Ovary (tissue), 7 donors: ENCODE measurements at regions not wholly inside any gene's neighbourhood (a gene's known extent, or its start where the extent isn't known, plus 50 kb on each side); places are given as distances from the start of the nearest gene placed in this dataset.

ENCODE experiments used
- DNase-seq, 5 donors: peaks; one replicate each; pipeline ENCODE4 v3.0.0-alpha.2; 2019 to 2020
- H3K27ac ChIP-seq, 2 donors: fragments of 200-600 bp; one replicate each; pipeline versions ENCODE4 v1.5.1 to v1.8.0; 2019 to 2022
- H3K27me3 ChIP-seq: fragments of 200-600 bp; one replicate; pipeline ENCODE4 v1.8.0; 2022
- H3K36me3 ChIP-seq: fragments of 200-600 bp; sonication (generic); one replicate; pipeline ENCODE4 v1.5.1; 2019
- H3K4me1 ChIP-seq: one replicate; pipeline ENCODE4 v1.8.1; 2013; ENCODE audit warnings: mild to moderate bottlenecking, moderate library complexity; ENCODE audit not compliant: insufficient read depth
- H3K4me3 ChIP-seq: fragments of 200-600 bp; sonication (generic); one replicate; pipeline ENCODE4 v1.5.1; 2017
- H3K9me3 ChIP-seq, 2 donors: fragments of 200-600 bp in 1 of 2; sonication (generic) in 1 of 2; one replicate each; pipeline versions ENCODE4 v1.5.1 to v1.8.1; 2013 to 2019; ENCODE audit warnings: mild to moderate bottlenecking in 1 of 2, moderate library complexity in 1 of 2
- EP300 ChIP-seq: sonication (generic); formaldehyde crosslinking; IDR thresholded peaks from one replicate; pipeline ENCODE4 v1.6.1; 2017; ENCODE audit warnings: antibody characterized with exemption
- POLR2A ChIP-seq: fragments of 450-650 bp; IDR thresholded peaks from one replicate; pipeline ENCODE4 v1.6.1; 2017; ENCODE audit warnings: antibody characterized with exemption, mild to moderate bottlenecking, moderate library complexity
- WGBS, 3 donors: extraction: QIAGEN DNeasy Blood & Tissue Kit in 1 of 3; methylation state at CpG; one replicate each; pipeline versions ENCODE4 v1.1.5 to v1.1.7; 2013 to 2017; 5-methylcytosine and 5-hydroxymethylcytosine counted together
- intact Hi-C, 4 donors: fragments of 100-400 bp; cut with DNase I; formaldehyde crosslinking; loops; one replicate each; pipeline versions ENCODE4 v1.11.0 to v1.15.1; 2022 to 2023
- TF ChIP-seq, protein P1 (sequence below), 3 donors: fragments of 450-650 bp in 2 of 3; fragments of 200-600 bp in 1 of 3; IDR thresholded peaks; one replicate each; pipeline versions ENCODE4 v1.5.1 to v1.8.0; 2016 to 2022; ENCODE audit warnings: antibody characterized with exemption in 3 of 3, mild to moderate bottlenecking in 1 of 3
- donor health status: DM: no; HTN: no; CAD: no; lungs with moderate emphysema.
- donor health status: DM: no; HTN: no; CAD: no.
- donor health status: Bipolar disorder and iron deficiency.
- donor health status: DM: no; HTN: no; CAD: no.
- donor health status: DM: yes; HTN: yes; CAD: no.

GRCh38 chr2:16134436-16135165, 194.3 kb downstream of the MYCN start:
- no peak for TF ChIP-seq POLR2A
- TF ChIP-seq EP300, result no peak
- TF ChIP-seq, protein P1, sequence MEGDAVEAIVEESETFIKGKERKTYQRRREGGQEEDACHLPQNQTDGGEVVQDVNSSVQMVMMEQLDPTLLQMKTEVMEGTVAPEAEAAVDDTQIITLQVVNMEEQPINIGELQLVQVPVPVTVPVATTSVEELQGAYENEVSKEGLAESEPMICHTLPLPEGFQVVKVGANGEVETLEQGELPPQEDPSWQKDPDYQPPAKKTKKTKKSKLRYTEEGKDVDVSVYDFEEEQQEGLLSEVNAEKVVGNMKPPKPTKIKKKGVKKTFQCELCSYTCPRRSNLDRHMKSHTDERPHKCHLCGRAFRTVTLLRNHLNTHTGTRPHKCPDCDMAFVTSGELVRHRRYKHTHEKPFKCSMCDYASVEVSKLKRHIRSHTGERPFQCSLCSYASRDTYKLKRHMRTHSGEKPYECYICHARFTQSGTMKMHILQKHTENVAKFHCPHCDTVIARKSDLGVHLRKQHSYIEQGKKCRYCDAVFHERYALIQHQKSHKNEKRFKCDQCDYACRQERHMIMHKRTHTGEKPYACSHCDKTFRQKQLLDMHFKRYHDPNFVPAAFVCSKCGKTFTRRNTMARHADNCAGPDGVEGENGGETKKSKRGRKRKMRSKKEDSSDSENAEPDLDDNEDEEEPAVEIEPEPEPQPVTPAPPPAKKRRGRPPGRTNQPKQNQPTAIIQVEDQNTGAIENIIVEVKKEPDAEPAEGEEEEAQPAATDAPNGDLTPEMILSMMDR (IDR thresholded peaks at IDR 0.05), result no peak
- Histone ChIP-seq H3K9me3 (no peaks in the 10 kb centered on the region), H3K27me3 (no peaks in the 10 kb centered on the region), H3K36me3 (no peaks in the 10 kb centered on the region), H3K4me3 (no peak overlapping the region), H3K4me1 (no peaks in the 10 kb centered on the region), H3K27ac (no peak overlapping the region)
- intact Hi-C loops, result no loop called here
- DNase-seq, result no peak
- 94 to 97% (median 94%) methylated on average over 9 of the region's 9 CpGs for WGBS, 3 donors

GRCh38 chr2:16130906-16131400, 190.6 kb downstream of the MYCN start:
- DNase-seq, result no peak
- no peaks in the 10 kb centered on the region for H3K36me3 ChIP-seq
- no peaks in the 10 kb centered on the region for H3K4me1 ChIP-seq
- no peaks in the 10 kb centered on the region for H3K9me3 ChIP-seq
- no peak overlapping the region for H3K4me3 ChIP-seq
- H3K27ac ChIP-seq, result no peak overlapping the region
- no peaks in the 10 kb centered on the region for H3K27me3 ChIP-seq
- intact Hi-C loops, result no loop called here
- WGBS, 3 donors, result 78 to 83% (median 81%) methylated on average over 8 of the region's 8 CpGs
- TF ChIP-seq, protein P1 (IDR thresholded peaks at IDR 0.05), result no peak
- TF ChIP-seq EP300, result no peak
- TF ChIP-seq POLR2A, result no peak

DNA sequence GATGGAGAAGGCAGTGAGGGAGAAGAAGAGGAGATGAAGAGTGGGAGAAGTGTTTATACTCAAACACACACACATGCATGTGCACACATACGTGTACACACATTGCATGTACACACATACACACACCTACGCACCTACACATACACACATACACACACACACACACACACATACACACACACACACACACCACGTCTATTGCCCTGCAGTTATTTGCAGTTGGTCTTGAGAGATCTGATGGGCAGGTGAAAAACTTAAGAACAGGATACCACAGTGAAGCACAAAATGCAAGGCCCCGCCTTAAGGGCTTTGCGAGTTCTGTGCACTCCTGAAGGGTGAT, 190.2 kb downstream of the MYCN start:
- TF ChIP-seq POLR2A, result no peak
- TF ChIP-seq EP300, result no peak
- TF ChIP-seq, protein P1 (IDR thresholded peaks at IDR 0.05), result no peak
- H3K4me1 ChIP-seq, result no peaks in the 10 kb centered on the region
- no peaks in the 10 kb centered on the region for H3K27me3 ChIP-seq
- WGBS, 3 donors, result 86 to 89% (median 86%) methylated on average over 5 of the region's 5 CpGs
- no peak for DNase-seq
- H3K4me3 ChIP-seq, result no peak overlapping the region
- no peaks in the 10 kb centered on the region for H3K36me3 ChIP-seq
- H3K27ac ChIP-seq, result no peak overlapping the region
- intact Hi-C loops, result no loop called here
- H3K9me3 ChIP-seq, result no peaks in the 10 kb centered on the region

DNA sequence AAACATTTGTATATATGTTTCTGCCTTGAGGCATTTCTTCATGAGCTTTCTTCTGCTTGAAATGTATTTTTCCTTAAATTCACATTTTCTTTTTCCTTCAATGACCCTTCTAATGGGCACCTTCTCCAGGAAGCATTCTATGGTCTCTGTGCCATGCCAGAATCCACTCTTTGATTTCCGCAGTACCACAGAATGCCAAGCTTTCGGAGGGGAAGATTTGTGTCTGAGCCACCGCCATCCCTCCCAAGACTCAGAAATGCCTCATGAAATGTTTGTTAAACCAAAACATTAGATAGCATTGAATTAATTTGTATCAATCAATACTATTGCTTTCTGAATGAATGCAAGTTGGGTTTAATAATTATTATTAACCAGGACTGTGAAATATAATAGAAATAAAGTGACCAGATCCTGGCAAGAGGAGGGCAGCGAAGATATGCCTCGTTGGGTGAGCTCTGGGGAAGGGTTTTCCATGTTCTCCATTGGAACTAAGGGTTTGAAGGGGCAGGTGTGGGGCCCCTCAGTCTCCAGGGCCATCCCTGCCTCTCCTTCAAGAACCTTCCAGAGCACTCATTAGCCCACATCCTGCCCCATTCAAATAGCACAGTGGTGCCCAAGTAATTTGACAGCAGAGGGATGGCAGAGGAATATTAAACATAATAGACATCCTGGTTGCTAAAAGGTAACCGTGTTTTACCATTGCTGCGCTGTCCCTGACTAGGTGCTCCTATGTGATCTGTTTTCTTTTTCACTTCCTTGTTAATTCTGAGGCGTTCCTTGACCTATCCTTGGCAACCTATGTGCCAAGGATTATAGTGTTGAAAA, 189.6 kb downstream of the MYCN start:
- no peak overlapping the region for H3K4me3 ChIP-seq
- H3K27ac ChIP-seq, result no peak overlapping the region
- 90 to 94% (median 91%) methylated on average over 8 of the region's 8 CpGs for WGBS, 3 donors
- H3K36me3 ChIP-seq, result no peaks in the 10 kb centered on the region
- H3K9me3 ChIP-seq, result no peaks in the 10 kb centered on the region
- no peak for DNase-seq
- intact Hi-C loops, result no loop called here
- H3K4me1 ChIP-seq, result no peaks in the 10 kb centered on the region
- no peaks in the 10 kb centered on the region for H3K27me3 ChIP-seq
- TF ChIP-seq POLR2A, result no peak
- TF ChIP-seq, protein P1 (IDR thresholded peaks at IDR 0.05), result no peak
- no peak for TF ChIP-seq EP300
